NCI-H2227 (cell line): ENCODE measurements at regions not wholly inside any gene's neighbourhood (a gene's known extent, or its start where the extent isn't known, plus 50 kb on each side); places are given as distances from the start of the nearest gene placed in this dataset.

Experiments used
- DNase-seq: peaks from one replicate; lab custom pipeline; 2025; ENCODE audit not compliant: unreplicated experiment; lab: John Stamatoyannopoulos, UW

DNA sequence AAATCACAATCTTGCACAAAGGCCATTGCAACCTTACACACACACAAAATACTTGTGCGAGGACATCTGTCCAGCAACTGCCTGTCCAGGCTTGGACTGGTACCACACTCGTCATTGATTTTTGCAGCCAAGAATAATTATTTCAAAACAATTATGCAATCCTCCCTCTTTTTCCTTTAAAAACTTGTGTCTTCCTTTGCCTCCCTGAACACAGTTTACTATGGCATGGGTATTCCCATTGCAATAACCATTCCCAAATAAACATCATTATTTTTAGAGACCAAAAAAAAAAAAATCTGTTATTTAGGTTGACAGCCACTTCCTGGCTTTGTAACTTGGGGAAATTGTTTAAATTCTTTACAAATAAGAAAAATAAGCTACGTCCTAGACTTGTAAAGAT, 54.0 kb downstream of the C11orf91 start:
- DNase-seq = no peak

DNA sequence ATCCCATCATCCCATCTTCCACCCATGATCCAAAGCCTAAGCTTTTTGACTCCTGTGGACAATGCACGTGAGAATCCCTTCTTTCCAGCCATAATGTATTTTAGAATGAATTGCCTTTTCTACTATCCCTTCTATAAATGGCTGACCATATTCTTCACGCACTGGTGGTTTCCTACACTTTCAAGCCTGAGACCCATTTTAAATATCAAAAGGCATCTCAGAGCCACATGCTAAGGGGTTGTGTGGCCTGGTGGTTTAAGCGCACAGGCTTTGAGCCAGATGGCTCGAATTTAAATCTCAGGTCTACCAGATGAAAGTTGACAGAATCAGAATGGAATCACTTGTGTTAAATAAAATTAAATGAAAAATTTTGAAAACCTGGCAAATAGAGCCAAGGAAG, 54.5 kb downstream of the C11orf91 start:
- no peak for DNase-seq

DNA sequence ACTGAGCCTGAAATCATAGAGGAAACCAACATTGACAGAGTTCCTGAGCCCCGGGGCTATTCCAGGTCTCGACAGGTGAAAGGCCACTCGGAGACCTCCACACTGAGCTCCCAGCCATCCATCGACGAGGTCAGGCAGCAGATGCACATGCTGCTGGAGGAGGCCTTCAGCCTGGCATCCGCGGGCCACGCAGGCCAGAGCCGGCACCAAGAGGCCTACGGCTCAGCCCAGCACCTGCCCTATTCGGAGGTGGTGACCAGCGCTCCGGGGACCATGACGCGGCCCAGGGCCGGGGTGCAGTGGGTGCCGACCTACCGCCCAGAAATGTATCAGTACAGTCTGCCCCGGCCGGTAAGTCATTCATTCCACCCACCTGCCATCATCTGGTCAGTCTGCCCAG, 54.9 kb downstream of the C11orf91 start:
- DNase-seq = no peak

DNA sequence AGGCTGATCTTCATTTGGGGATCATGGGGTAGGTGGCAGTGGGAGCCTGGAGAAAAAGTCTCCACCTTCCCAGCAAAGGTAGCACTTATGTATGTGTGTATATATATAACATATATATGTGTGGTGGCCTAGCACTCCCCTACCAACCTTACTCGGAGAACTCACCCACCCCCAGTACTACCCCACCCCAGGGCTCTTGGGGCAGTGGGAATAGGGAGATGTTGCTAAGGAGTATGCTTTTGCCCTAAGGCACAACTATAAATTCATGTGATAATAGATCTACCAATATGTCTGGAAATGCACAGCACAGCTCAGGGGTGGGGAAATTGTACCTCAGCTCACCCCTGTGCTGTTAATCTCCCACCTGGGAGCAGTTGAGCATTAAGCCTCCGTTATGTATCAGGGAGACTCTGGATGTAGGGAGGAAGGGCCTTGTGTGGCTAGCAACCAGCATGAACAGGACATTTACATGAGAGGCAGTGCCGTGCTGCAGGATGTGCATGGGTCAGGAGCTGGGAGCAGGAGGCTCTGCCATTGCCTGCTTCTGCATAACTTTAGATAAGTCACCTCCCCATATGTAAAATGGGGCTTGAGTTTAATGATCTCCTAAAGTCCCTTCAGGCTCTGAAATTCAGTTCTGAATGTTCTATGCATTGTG, 57.3 kb downstream of the C11orf91 start:
- DNase-seq = no peak

DNA sequence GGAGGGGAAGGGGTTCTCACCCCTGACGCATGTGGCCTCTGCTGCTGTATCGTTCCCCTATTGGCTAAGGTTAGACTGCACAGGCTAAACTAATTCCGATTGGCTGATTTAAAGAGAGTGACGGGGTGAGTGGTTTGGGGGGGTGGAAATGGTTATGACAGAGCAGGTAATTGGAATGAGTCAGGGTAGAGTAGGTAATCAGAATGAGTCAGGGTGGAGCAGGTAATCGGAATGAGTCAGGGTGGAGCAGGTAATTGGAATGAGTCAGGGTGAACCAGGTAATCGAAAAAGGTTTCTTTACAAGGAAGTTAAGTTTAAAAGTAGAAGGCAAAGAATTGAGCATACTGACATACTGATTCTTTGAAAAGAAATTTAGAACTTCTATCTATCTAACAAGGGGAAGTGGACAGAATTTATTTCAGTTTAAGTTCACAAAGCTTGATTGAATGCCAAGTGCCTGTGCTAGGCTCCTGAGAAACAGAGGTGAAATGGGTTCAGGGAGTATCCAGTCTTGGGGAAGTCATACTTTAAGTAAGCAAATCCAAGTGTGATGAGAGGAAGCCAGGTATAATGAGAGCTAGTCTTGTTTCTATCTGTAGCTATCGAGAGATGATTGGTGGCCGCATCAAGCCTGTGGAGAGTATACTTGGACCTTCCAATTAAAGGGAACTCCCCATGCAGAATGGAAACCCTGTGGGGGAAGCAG, 58.0 kb downstream of the C11orf91 start:
- DNase-seq = no peak

DNA sequence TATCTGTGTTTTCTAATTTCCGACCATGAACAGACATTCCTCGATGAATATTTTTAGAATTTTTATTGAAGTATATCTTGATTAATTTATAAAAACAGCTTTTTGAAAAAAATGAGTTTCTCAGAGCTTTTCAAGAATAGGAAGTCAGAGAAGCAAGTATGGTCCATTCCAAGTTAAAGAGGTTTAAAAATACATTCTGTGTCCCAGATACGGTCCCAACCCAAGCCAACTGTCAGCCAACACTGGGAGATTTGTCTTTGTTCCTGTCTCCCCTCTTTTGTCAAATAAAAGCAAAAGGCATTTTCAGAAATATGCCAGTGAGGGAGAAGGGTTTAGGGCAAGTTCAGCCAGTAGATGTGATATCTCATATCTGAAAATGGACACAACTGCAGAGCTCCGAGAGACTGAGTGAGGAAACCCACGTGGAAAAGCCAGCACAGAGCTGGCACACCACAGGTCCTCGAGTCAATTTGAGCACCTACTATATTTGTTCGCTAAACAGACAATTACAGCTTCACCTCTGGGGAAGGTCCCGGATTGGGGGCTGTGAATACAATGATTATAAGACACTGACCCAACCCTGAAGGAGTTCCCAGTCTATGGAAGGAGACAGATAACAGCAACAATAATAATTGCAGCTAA, 59.8 kb downstream of the C11orf91 start:
- peak; percentile 28 for DNase-seq

DNA sequence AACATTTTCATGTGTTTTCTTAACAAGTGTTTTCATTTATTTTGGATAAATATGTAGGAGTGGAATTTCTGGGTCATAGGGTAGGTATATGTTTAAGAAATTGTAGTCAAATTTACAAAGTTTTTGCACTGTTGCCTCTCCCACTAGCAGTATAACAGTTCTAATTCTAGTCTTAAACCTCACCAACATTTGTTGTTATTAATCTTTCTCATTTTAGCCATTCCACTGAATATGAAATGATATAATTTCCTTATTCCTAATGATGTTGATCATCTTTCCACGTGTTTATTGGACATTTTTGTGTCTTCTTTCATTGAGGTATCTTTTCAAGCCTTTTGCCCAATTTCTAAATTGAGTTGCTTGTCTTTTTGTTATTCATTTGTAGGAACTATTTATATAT, 62.0 kb downstream of the C11orf91 start:
- no peak for DNase-seq

DNA sequence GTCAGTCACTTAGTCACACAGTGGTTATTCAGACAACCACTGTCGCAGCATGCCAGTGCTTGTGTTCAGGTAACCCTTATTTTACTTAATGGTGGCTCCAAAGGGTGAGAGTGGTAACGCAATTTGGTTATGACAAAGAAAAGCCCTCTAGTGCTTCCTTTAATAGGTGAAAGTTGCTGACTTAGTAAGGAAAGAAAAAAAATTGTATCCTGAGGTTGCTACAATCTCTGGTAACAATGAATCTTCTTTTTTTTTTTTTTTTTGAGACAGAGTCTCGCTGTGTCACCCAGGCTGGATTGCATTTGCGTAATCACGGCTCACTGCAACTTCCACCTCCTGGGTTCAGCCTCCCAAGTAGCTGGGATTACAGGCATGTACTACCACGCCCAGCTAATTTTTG, 64.5 kb downstream of the C11orf91 start:
- DNase-seq = no peak

DNA sequence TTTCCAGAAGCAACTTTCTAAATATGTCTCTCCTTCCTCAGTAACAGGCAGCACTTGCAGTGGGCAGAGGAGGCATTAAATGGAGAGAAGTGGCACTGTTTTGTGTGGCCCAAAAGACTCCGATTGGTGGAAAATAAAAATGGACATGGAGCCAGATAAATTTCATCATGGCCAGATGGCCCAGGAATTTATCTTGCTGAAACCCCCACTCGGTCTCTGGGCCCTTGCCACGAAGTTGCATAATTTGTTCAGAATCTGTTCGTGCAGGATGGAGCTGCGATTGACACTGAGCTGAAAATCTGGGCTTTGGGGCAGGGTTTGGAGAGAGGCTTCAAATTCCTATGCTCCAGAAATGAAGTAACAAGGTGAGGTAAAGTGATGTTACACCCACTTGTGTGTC, 65.5 kb downstream of the C11orf91 start:
- DNase-seq = no peak

DNA sequence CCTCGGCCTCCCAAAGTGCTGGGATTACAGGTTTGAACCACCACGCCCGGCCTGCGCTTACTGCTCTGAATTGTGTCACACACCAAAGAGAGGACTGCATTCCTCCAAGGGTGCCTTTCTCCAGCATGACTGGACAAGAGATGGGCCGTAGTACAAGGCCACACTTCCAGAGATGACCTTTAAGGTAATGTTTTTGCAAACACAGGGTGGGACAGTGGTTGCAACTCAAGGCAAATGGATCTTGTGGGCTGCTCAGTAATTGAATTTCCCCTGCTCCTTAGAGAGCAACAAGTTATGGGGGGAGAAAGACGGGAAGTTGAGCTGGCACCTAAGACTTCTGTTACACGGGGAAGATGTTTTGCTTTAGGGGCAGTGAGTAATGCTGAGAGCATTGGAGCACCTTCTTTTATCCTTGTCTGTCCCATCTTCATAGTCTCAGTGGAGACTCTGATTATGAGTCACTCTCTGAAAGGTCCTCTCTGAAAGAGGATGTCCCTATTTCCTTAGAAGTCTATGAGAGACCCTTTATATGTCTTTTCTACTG, 66.3 kb downstream of the C11orf91 start:
- no peak for DNase-seq

DNA sequence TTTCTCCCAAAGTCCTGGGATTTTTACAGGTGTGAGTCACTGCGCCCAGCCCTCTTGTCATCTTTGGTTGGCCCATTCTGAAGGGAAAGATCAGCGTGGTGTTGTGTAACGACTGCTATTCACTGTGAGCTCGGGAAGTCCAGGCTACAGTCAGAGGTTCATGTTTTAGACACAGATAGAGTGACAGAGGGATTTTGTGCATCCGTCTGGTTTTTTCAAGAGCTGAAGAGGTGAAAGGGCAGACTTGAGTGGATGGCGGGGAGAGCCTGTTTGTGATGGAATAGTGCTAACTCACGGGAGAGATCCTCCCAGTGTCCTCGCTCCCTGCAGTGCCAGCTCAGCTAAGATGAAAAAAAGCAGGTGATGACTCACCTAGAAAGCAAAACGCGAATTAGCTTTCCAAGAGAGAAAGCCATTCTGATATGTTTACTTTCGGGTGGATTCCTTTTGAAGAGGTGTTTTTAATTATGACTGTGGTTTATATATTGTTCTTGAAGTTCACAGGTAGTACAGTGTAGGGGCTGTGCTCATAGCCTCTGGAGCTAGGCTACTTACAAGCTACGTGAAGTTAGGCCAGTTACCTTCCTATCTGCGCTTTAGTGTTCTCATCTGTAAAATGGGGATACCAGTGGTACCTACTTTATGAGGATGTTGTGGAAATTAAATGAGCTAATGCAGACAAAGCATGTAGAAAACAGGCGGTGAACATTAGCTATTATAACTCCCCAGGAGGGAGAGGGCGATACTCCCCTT, 67.2 kb downstream of the C11orf91 start:
- DNase-seq = peak; percentile 92

DNA sequence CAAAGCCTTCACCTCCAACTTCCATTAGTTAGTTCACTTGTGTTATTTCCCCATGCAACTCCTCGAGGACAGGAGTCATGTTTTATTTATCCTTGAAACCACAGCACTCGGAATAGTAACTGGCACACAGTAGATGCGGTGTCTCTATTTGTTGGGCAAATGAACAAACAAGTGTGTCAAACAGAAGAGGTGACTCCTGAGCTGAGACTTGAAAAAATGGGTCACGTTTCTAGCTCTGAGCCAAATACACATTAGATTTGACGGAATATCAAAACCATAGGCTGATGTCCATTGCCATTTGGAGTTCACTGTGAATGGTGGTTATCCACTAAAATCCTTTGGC, 68.9 kb downstream of the C11orf91 start:
- DNase-seq = no peak

DNA sequence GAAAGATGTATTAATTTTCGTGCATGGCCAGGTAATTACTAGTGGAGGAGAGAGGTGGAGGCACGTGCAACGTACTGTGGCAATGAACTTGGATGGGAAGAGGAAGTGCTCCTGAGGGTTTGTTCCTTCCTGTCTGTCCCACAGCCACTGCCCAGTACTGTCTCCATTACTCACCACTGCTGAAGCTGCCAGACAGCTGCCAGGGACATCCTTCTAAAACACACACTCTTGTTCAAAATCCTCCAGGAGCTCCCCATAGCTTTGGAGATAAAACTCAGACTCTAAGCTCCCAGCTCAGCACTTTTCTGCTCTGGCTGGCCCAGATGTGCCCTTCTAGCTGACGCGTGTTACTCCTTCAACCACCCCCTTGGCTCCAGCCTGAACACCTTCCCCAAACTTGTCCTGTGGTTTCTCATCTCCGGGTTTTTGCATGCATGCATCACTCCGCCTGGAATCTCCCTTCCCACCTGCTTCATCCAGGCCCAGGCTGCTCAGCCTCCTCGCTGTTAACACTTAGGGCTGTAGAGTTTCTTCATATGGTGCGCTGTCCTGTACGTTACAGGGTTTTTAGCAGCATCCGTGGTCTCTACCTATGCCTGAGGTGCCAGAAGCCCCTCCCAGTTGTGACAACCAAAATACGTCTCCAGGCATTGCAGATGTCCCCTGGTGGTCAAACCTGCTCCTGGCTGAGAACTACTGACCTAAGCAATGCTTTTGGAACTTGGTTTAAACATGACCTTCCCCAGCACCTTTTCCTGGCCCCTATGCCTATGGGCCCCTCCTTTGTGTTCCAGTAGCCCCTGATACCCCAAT, 69.5 kb downstream of the C11orf91 start:
- no peak for DNase-seq

DNA sequence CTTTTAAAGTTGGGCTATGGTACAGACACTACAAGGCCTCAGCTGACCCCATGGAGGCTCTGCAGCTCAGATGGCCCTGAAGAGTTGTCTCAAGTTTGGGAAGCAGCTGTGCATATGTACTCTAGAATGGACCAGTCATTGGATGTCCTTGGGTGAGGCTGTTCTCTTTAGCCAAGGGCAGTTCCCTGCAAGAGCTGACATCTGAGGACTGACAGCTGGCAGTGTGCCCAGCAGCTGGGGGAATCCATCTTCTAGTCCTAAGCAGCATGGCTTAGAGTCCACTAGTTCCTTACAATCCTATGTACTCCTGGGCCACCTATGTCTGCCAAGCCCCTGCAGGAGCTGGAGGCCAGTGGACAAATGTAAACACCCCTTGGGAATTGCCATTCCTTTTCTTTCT, 76.5 kb downstream of the C11orf91 start:
- peak; percentile 34 for DNase-seq

DNA sequence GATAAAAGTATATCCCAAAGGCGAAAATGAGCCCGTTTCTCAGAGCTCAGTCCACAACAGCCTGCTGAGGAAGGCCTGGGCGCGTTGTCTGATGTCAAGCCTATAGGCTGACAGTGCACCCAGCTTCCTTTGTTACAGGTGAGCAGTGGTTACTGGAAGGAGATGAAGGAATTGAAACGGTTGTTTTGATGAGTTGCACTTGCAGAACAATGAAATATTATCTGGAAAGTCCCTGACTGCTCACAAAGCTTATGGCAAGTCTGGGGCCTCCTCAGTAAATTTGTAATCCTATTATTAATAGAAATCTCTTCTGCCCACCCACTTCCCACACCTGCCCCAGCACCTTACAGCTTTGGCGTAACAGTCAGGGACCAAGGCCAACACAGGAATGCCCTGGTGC, 77.8 kb downstream of the C11orf91 start:
- DNase-seq = no peak

DNA sequence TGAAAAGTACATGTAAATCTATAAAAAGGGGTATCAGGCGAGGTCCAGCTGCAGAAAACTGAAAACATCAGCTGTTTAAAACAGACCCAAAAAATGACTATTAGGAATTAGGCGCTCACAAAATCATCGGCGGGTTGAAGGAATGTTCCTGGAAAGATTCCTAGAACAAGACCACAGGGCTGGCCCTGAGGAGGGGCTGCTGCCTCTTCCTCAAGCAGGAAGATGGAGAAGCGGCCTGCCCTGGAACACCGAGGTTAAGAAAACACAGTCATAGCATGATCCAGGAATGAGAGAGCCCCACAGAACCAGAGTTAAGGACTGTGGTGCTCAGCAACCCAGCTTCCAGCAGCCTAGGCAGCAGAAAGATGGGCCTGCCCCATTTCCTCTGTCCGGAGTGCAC, 78.4 kb downstream of the C11orf91 start:
- DNase-seq = no peak

DNA sequence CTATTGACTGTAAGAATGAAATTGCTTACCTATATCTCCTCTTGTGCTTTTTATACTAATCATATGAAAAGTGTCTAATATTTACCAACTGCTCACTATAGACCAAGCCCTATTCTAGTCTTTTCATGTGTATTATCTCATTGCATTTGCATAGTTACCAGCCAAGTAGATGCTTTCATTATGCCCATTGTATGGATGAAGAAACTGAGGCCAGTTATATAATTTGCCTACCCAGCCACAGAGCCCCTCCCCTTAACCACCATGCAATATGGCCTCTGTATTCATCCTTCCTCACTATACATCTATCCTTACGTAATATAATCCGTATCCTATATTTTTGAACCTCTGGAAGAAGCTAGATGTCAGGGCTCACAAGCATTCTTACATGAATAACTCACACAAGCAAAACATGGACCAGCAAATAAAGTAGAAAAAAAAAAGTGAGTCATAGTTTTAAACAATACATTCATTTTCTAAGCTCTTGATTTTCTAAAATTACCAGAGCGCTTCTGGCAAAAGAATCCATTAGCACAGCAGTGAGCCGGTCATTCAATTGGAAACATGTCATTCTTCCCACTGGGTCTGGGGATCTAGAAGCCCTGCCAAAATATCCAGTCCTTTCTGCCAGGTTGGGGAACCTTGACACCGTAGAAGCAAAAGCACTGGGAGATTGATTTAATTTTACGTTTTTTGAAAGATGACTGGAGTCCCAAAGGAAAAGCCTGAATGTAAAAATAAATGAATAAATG, 80.0 kb downstream of the C11orf91 start:
- DNase-seq = peak; percentile 62

DNA sequence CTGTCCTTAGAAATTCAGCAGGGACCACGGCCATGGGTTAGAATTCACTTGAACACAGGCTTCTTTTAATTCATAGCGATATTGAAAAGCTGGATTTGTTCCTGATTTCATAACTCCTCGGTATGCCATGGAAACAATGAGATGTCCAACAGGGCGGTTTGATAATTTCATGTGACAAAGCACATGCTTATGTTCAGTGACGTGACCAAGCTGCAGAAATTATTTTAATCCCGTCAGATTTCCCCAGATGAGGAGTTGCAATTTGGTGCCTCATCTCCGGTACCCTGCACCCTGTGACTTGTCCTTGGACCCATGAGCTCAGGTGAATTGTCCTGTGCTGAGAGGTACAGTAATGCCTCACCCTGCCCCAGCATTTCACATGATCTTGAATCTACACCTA, 81.7 kb downstream of the C11orf91 start:
- no peak for DNase-seq

DNA sequence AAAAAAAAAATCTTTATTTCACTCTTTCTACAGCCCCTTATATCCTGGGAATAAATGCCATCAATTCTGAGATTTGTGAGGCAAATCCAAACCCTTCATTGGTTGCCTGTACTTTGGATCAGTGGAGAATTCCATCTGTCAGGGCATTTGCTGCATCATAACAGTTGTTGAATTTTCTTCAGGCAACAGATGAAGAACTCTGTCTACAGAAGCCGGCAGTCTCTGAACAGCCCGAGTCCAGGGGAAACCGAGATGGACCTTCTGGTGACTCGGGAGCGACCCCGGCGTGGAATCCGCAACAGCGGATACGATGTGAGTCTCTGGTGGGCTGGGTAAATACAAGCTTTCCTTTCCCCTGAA, 82.3 kb downstream of the C11orf91 start:
- DNase-seq = no peak

DNA sequence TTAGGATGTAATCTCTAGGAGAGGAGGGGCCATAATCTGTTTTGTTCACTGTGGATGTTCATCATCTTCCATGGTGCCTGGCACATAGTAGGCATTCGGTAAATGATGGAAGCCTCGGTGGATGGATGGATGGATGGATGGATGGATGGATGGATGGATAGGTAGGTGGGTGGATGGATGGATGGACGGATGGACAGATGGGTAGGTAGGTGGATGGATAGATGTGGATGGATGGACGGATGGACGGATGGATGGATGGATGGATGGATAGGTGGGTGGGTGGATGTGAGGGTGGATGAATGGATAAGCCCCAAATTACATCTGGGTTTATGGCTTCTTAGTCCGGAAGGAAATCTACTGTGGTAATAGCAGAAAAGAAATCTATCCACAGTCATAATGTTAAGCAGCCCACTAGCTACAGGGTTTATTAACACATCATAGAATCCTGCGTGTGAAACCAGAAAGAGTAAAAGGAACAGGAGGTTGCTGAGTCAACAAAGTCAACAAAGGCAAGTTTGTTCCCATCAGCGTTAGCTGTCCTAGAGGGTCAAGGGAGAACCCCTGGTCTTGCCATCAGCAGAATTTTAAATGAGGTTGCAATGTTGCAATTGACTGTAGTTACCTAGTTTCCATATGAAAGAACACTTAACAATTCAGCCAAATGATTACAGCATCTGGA, 82.8 kb downstream of the C11orf91 start:
- no peak for DNase-seq
